ENCODE measurements at regions not wholly inside any gene's neighbourhood (a gene's known extent, or its start where the extent isn't known, plus 50 kb on each side); places are given as distances from the start of the nearest gene placed in this dataset.

GRCh38 chr13:65454403-65454802 is 1775.7 kb downstream of the PCDH9 start:
- TF ChIP-seq CTCF (IDR thresholded peaks at IDR 0.05; ENCODE audit: extremely low read depth in 1 of 2, insufficient read depth in 1 of 2, low read depth in 1 of 2, low read length in 2 of 2) (no peak), POLR2AphosphoS5 (IDR thresholded peaks at IDR 0.05; ENCODE audit: insufficient read depth, low read depth, low read length) (no peak), EZH2 (IDR thresholded peaks at IDR 0.05; ENCODE audit: borderline replicate concordance, low read depth, low read length, severe bottlenecking) (no peak), POLR2A (IDR thresholded peaks at IDR 0.05; ENCODE audit: low read depth, low read length) (no peak), MAX (IDR thresholded peaks at IDR 0.05; ENCODE audit: insufficient read depth, insufficient read length) (no peak), MYC (IDR thresholded peaks at IDR 0.05; ENCODE audit: low read depth, low read length) (no peak), JUN (IDR thresholded peaks at IDR 0.05; ENCODE audit: borderline replicate concordance, insufficient read depth, insufficient read length, low read depth) (no peak), FOS (IDR thresholded peaks at IDR 0.05; ENCODE audit: borderline replicate concordance, insufficient read depth, low read length) (no peak), GATA2 (IDR thresholded peaks at IDR 0.05; ENCODE audit: insufficient read depth, insufficient read length, low read depth, low read length) (no peak)

Data from endothelial cell of umbilical vein (primary cell).